Memory B cell (primary cell): ENCODE measurements at regions not wholly inside any gene's neighbourhood (a gene's known extent, or its start where the extent isn't known, plus 50 kb on each side); places are given as distances from the start of the nearest gene placed in this dataset.

Experiments
- ATAC-seq: fragments of 150-1000 bp; cut with Tn5 transposase; 2 replicates; pipeline ENCODE4 v1.10.0; 2021; ENCODE audit warnings: low read depth, mild to moderate bottlenecking, moderate library complexity
- DNase-seq, 2 donors: peaks; one replicate each; pipeline ENCODE4 v3.0.0; 2022; ENCODE audit warnings: low spot score in 2 of 2
- H3K27ac Mint-ChIP-seq: one replicate; pipeline ENCODE4 v1.8.0; 2022; ENCODE audit warnings: mild to moderate bottlenecking, moderate library complexity, mixed read lengths
- H3K27me3 Mint-ChIP-seq: one replicate; pipeline ENCODE4 v1.8.0; 2022; ENCODE audit warnings: mixed read lengths
- H3K36me3 Mint-ChIP-seq: one replicate; pipeline ENCODE4 v1.8.0; 2022; ENCODE audit warnings: mild to moderate bottlenecking, mixed read lengths
- H3K4me1 Mint-ChIP-seq: one replicate; pipeline ENCODE4 v1.8.0; 2022; ENCODE audit warnings: mixed read lengths
- H3K4me3 Mint-ChIP-seq: one replicate; pipeline ENCODE4 v1.8.0; 2022; ENCODE audit warnings: mild to moderate bottlenecking, moderate library complexity, mixed read lengths
- H3K9me3 Mint-ChIP-seq: one replicate; pipeline ENCODE4 v1.8.0; 2022; ENCODE audit warnings: mixed read lengths

DNA sequence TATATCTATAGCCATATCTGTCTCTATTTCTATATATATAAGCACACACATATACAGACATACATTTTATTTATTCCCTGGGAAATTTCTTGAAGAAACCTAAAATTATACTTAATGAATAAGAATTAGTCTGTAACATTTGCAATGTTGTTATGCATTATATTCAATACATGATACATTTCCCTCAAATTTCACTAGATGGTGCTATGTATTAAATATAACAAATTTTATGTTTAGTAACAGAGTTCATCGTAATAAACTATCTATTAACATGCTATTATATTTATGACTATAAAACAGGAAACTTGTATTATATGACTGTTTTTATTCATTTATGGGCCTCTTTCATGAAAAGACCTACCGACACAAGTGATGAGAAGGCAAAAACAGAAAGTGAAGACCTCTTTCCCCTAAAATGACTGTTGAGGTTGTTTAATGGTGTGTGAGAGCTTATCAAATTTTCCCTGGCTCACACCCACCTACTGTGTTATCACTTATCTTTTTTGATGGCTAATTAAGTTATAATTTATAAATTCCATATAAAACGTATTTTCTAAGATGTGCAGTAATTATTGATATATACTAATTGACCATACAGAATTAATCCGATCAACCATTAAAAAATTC lies 881.9 kb downstream of the SLITRK6 start:
- Mint-ChIP-seq H3K4me1 (no peaks in the 10 kb centered on the region), H3K4me3 (no peak overlapping the region), H3K36me3 (no peaks in the 10 kb centered on the region), H3K27me3 (no peaks in the 10 kb centered on the region), H3K27ac (no peak overlapping the region), H3K9me3 (no peaks in the 10 kb centered on the region)
- ATAC-seq = no peak
- DNase-seq = no peak

DNA sequence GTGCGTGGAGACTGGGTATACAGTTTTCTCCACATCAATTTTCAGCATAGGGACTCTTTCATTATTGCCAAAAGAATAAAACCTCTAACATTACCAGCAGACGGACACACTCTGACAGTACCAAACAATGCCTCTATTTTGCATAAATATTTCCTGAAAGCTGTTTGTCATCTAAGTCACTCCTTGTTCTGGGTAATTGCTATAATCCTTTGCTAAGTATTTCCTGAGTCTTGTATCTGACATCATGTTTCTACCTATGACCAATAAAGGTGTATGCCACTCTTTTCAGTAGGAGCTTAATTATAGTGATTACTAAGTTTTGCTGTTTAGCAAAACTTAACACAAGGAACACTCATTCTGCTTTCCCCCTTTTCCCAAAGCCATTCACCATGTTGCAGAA lies 886.5 kb downstream of the SLITRK6 start:
- Mint-ChIP-seq H3K27ac (no peak overlapping the region), H3K27me3 (no peaks in the 10 kb centered on the region), H3K36me3 (no peaks in the 10 kb centered on the region), H3K9me3 (no peaks in the 10 kb centered on the region), H3K4me3 (no peak overlapping the region), H3K4me1 (no peaks in the 10 kb centered on the region)
- DNase-seq (no peak), ATAC-seq (no peak)

DNA sequence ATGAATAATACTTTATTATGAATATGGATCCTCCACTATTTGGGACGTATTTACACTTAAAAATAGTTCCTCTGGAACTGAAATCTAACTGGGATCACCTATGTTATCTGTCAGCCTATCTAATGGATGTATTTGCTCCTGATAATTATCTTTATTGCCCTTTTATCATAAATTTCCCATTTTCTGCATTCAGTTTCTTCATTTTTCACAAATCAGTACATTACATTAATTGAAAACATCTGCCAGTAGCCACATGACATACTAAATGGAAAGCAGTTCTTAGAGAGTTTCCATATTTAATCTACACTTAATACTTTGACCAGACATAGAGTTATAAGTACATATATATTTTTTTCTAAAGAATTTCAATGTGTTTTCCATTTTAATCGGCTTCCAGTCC lies 888.8 kb downstream of the SLITRK6 start:
- DNase-seq (no peak), ATAC-seq (no peak)
- Mint-ChIP-seq H3K36me3 (no peaks in the 10 kb centered on the region), H3K9me3 (peaks cover 3% of the 10 kb centered on the region), H3K4me1 (no peaks in the 10 kb centered on the region), H3K4me3 (no peak overlapping the region), H3K27me3 (no peaks in the 10 kb centered on the region), H3K27ac (no peak overlapping the region)

DNA sequence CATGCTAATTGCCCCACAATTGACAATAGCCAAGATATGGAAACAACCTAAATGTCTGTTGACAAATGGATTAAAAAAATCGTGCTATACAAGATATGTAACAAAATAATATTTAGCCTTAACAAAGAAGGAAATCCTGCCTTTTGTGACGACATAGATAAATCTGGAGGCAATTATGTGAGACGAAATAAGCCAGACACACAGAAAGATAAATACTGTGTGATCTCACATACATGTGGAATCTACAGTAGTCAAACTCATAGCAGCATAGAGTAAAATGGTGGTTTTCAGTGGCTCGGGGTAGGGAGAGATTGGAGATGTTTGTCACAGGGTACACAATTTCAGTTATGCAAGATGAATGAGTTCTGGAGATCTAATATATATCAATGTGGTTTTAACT lies 895.8 kb downstream of the SLITRK6 start:
- H3K4me1 Mint-ChIP-seq = no peaks in the 10 kb centered on the region
- no peak overlapping the region for H3K4me3 Mint-ChIP-seq
- no peak for DNase-seq
- no peak overlapping the region for H3K27ac Mint-ChIP-seq
- H3K36me3 Mint-ChIP-seq = no peaks in the 10 kb centered on the region
- no peaks in the 10 kb centered on the region for H3K27me3 Mint-ChIP-seq
- ATAC-seq = no peak
- H3K9me3 Mint-ChIP-seq = peaks cover 5% of the 10 kb centered on the region

DNA sequence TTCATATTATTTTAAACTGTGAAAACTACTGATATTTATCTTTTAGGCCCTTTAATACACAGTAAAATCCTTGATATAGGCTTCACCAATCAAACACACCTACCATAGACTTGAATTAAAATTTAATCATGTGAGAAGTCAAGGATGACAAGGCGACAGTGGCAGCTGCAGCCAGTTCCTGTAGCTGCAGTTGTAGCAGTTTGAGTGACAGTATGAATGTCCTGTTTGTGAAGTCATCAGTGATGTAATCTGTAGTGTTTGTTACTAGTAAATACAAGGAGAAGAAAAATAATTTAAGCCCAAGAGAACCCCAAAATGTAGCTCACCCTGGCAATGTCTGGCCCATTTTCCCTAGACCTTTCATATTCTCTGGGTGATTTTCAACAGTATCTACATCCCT lies 897.0 kb downstream of the SLITRK6 start:
- Mint-ChIP-seq H3K4me3 (no peak overlapping the region), H3K27me3 (no peaks in the 10 kb centered on the region), H3K27ac (no peak overlapping the region), H3K9me3 (peaks cover 3% of the 10 kb centered on the region), H3K36me3 (no peaks in the 10 kb centered on the region), H3K4me1 (no peaks in the 10 kb centered on the region)
- DNase-seq (no peak), ATAC-seq (no peak)

DNA sequence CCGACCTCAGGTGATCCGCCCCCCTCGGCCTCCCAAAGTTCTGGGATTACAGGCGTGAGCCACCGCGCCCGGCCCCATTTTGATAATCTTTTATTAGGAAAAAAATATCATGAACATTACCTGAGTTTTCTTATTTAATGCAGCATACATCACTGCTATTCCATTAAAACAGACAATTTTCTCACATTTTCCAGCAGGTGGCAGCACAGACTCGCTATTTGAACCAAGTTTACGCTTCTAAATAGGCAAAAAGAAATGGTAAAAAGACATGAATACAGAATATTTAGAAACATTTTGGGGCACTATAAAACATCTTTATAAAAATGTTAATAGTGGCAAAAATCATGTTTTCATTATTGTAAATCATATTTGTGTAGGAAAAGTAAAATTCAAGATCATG lies 903.1 kb downstream of the SLITRK6 start:
- Mint-ChIP-seq H3K4me3 (no peak overlapping the region), H3K27me3 (no peaks in the 10 kb centered on the region)

DNA sequence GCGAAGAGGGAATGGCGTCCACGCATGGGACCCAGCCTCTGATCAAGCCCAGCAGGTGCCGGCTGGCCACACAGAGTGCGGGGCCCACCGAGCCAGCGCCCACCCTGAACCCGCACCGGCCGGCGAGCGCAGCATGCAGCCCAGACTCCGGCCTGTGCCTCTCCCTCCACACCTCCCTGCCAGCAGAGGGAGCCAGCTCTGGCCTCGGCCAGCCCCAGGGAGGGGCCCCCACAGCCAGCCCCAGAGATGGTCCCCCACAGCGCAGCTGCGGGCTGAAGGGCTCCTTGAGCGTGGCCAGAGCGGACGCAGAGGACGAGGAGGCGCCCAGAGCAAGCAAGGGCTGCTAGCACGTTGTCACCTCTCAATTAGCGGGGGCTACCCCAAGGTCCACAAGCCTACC lies 904.5 kb downstream of the SLITRK6 start:
- no peaks in the 10 kb centered on the region for H3K4me1 Mint-ChIP-seq
- H3K27ac Mint-ChIP-seq = no peak overlapping the region
- no peak for ATAC-seq

More for the DNA sequence above, 903.1 kb downstream of the SLITRK6 start:
- no peaks in the 10 kb centered on the region for H3K4me1 Mint-ChIP-seq
- H3K36me3 Mint-ChIP-seq = no peaks in the 10 kb centered on the region
- no peaks in the 10 kb centered on the region for H3K9me3 Mint-ChIP-seq
- H3K27ac Mint-ChIP-seq = no peak overlapping the region
- ATAC-seq = no peak
- DNase-seq = peak in 1 of 2 donors; percentile 3

DNA sequence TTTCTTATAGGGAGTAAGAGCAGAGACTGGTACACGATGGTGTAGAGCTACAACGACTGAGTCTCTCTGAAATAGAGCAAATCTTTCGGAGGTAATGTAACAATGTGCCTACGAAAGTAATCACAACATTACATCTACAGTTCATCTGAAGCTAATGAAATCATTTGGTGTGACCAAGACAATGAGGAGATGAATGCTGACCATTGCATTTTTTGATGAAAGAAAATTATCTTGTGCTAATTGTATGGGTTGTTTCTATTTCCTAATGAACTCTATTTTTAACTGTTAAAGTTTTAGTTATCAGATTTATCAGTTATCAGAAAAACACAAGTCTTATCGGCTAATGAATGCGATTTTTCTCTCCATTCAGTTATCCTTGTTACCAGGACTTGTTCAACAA lies 913.4 kb downstream of the SLITRK6 start:
- H3K27ac Mint-ChIP-seq = no peak overlapping the region
- DNase-seq (no peak), ATAC-seq (no peak)
- no peaks in the 10 kb centered on the region for H3K9me3 Mint-ChIP-seq
- no peak overlapping the region for H3K4me3 Mint-ChIP-seq
- H3K4me1 Mint-ChIP-seq = no peaks in the 10 kb centered on the region
- H3K27me3 Mint-ChIP-seq = no peaks in the 10 kb centered on the region
- no peaks in the 10 kb centered on the region for H3K36me3 Mint-ChIP-seq

More for the DNA sequence above, 904.5 kb downstream of the SLITRK6 start:
- Mint-ChIP-seq H3K36me3 (no peaks in the 10 kb centered on the region), H3K27me3 (no peaks in the 10 kb centered on the region), H3K9me3 (no peaks in the 10 kb centered on the region), H3K4me3 (no peak overlapping the region)
- DNase-seq = no peak

DNA sequence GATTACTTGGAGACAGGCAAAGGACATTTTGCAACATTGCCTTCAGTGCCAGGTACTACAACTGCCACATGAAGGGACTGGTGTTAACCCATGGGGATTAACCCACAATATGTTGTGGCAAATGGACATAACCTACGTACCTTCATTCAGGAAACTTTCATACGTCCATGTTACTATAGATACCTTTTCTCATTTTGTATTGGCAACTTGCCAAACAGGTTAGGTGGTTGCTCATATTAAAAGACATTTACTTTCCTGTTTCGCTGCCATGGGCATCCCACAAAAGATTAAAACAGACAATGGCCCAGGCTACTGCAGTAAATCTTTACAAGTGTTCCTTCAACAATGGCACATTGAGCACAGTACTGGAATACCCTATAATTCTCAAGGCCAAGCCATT lies 925.3 kb downstream of the SLITRK6 start:
- ATAC-seq = no peak
- Mint-ChIP-seq H3K4me1 (no peaks in the 10 kb centered on the region), H3K4me3 (no peak overlapping the region)

DNA sequence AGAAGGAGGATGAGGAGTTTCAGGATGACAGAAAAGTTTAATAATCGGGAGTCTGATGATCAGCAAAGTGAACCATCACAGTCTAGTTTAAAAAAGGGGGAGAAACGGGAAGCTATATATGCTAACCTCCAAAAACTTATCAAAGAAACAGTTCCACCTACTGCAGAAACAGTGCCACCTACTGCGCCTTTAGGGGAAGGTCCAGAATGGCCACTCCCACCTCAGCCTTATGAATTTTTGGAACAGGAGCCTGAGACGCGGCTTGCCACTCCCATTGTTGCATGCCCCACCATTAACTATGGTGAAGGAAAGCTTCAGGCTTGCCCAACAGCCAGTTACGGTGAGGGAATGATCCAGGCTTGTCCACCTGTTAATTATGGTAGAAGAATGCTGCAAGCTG lies 929.0 kb downstream of the SLITRK6 start:
- H3K4me3 Mint-ChIP-seq = no peak overlapping the region
- H3K36me3 Mint-ChIP-seq = no peaks in the 10 kb centered on the region
- no peak overlapping the region for H3K27ac Mint-ChIP-seq
- H3K4me1 Mint-ChIP-seq = no peaks in the 10 kb centered on the region
- DNase-seq (no peak), ATAC-seq (no peak)
- no peaks in the 10 kb centered on the region for H3K27me3 Mint-ChIP-seq
- no peaks in the 10 kb centered on the region for H3K9me3 Mint-ChIP-seq

More for the DNA sequence above, 925.3 kb downstream of the SLITRK6 start:
- Mint-ChIP-seq H3K27me3 (no peaks in the 10 kb centered on the region), H3K9me3 (peaks cover 8% of the 10 kb centered on the region), H3K36me3 (no peaks in the 10 kb centered on the region), H3K27ac (no peak overlapping the region)
- no peak for DNase-seq

DNA sequence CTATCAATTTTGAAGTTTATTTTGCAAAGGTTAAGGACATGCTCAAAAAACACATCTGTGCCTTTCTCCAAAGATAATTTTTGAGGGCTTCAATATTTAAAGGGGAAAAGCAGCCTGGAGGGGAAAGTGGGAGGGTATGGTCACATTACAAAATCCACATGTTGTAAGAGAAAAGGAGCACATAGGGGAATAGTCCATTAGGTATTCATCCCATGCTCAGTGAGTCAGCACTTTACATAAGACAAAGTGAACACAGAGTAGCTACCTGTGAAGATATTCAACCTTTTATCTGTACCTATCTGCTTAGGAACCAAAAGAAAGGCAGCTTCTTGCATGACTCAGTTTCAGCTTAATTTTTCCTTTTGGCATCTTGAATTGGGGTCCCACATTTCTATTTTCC lies 932.0 kb downstream of the SLITRK6 start:
- H3K27ac Mint-ChIP-seq = no peak overlapping the region
- DNase-seq = no peak
- H3K36me3 Mint-ChIP-seq = no peaks in the 10 kb centered on the region
- H3K4me1 Mint-ChIP-seq = no peaks in the 10 kb centered on the region
- no peaks in the 10 kb centered on the region for H3K27me3 Mint-ChIP-seq
- no peak overlapping the region for H3K4me3 Mint-ChIP-seq
- H3K9me3 Mint-ChIP-seq = no peaks in the 10 kb centered on the region
- no peak for ATAC-seq

DNA sequence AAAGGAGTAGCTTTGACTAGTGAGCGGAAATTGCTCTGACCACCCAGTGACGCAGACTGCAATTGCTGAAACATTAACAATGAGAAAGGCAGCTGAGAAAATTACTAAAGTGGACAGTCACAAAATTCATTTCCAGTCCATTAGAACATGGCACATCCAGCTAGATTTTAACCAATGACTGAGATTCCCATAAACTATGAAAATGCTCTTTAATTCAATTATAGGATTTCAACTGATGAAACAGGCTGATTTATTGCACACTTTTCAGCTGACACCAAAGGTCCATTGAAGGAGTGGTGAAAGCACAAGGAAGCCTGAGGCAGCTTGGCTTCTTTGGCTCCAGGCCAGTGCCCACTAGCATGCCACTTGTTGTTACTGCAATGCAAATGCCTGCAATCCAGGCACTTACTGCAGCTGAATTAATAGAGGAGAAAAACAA lies 933.4 kb downstream of the SLITRK6 start:
- no peaks in the 10 kb centered on the region for H3K27me3 Mint-ChIP-seq
- ATAC-seq = no peak
- no peaks in the 10 kb centered on the region for H3K4me1 Mint-ChIP-seq
- no peak overlapping the region for H3K4me3 Mint-ChIP-seq
- H3K9me3 Mint-ChIP-seq = no peaks in the 10 kb centered on the region
- no peak for DNase-seq
- H3K36me3 Mint-ChIP-seq = no peaks in the 10 kb centered on the region
- H3K27ac Mint-ChIP-seq = no peak overlapping the region

DNA sequence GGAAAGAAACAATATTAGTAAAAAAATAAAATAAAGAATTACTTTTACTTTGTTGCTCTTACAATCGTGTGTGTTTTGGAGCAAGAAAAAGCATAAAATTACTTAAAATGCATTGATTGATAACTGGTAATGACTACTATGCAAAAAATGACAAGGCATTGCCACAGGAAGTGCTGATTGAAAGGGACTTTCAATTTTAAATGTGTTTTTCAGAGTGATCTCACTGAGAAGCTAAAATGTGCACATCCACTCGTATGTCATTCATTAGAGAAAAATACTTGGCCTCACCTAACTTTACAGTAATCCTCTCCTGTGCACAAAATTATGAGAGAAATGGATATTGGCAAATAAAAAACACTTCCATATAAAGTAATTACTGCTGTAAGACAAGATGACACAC lies 934.9 kb downstream of the SLITRK6 start:
- peaks cover 2% of the 10 kb centered on the region for H3K9me3 Mint-ChIP-seq
- ATAC-seq (no peak), DNase-seq (no peak)
- no peaks in the 10 kb centered on the region for H3K4me1 Mint-ChIP-seq
- H3K4me3 Mint-ChIP-seq = no peak overlapping the region
- no peak overlapping the region for H3K27ac Mint-ChIP-seq
- H3K36me3 Mint-ChIP-seq = no peaks in the 10 kb centered on the region
- no peaks in the 10 kb centered on the region for H3K27me3 Mint-ChIP-seq

DNA sequence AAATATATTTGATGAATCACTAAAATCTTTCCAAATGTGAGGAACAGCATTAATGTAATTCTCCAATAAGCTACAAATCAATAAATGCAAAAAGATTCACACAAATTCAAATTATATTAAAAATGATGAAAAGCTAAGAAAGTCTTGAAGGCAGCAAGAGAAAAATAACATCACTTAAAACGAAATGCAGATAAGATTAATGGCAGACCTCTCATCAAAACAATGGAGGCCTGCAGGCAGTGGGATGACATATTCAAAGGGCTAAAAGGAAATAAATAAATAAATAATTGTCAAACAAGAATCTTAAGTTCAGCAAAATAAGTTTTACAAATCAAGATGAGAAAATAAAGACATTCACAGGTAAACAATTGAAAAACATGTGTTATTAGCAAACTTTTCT lies 952.1 kb downstream of the SLITRK6 start:
- Mint-ChIP-seq H3K4me3 (no peak overlapping the region), H3K27me3 (no peaks in the 10 kb centered on the region), H3K36me3 (no peaks in the 10 kb centered on the region), H3K27ac (no peak overlapping the region), H3K4me1 (no peaks in the 10 kb centered on the region), H3K9me3 (peaks cover 7% of the 10 kb centered on the region)
- no peak for ATAC-seq
- DNase-seq = no peak

DNA sequence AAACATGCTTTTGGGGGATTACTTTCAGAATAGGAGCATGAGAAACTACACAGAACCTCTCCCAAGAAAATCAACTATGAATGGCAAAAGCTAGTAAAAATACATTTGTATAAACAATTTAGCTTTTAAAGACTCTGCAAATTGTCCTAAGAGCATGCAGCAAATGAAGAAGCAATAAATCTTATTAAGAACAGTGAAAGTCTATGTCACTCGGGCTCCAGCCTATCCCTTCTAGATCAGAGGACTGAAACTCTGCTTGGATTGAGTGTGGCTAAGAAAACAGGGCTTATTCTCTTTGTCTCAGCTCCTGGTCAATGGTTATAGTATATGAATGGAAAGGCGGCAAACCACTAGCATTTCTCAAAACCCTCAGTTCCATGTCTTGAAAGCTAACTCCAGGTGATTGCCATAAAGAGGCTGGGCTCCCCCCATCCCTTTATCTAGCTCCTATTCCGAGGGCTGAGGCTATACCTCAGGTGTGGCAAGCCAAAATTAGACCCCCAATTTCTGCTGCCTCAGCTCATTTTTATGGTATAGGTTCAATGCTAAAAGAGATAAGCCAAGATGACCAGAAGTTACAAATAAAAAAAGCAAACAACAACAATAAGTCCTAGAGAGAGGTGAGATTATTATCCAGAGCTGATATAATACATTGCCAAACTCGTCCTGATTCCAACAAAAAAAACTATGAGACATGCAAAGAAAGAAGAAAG lies 953.2 kb downstream of the SLITRK6 start:
- DNase-seq (no peak), ATAC-seq (no peak)
- H3K4me1 Mint-ChIP-seq = no peaks in the 10 kb centered on the region
- no peak overlapping the region for H3K4me3 Mint-ChIP-seq
- H3K27ac Mint-ChIP-seq = no peak overlapping the region
- H3K36me3 Mint-ChIP-seq = no peaks in the 10 kb centered on the region
- peaks cover 7% of the 10 kb centered on the region for H3K9me3 Mint-ChIP-seq
- H3K27me3 Mint-ChIP-seq = no peaks in the 10 kb centered on the region
